NCI-H1105 treated with DMSO at 0.1 percent for 48 hours (cell line): ENCODE measurements at regions not wholly inside any gene's neighbourhood (a gene's known extent, or its start where the extent isn't known, plus 50 kb on each side); places are given as distances from the start of the nearest gene placed in this dataset.

Experiments used
- DNase-seq: peaks from one replicate; lab custom pipeline; 2025; lab: John Stamatoyannopoulos, UW

GRCh38 chr12:104858611-104859543 lies 99.2 kb downstream of the SLC41A2 start:
- no peak for DNase-seq

- DNase-seq, result no peak
Observed at GRCh38 chr12:104856531-104856930, 101.6 kb downstream of the SLC41A2 start.

- no peak for DNase-seq
Observed at GRCh38 chr12:104855599-104855998, 102.5 kb downstream of the SLC41A2 start.

- no peak for DNase-seq
Observed at GRCh38 chr12:104852896-104853295, 105.2 kb downstream of the SLC41A2 start.

- no peak for DNase-seq
Observed at GRCh38 chr12:104852102-104852501, 106.0 kb downstream of the SLC41A2 start.

- DNase-seq, result no peak
Observed at GRCh38 chr12:104850781-104851180, 107.3 kb downstream of the SLC41A2 start.

GRCh38 chr12:104846056-104846767 lies 111.9 kb downstream of the SLC41A2 start:
- no peak for DNase-seq

GRCh38 chr12:104844123-104844522 lies 114.0 kb downstream of the SLC41A2 start:
- no peak for DNase-seq

GRCh38 chr12:104840262-104840661 lies 117.8 kb downstream of the SLC41A2 start:
- no peak for DNase-seq

GRCh38 chr12:104835317-104835716 lies 122.8 kb downstream of the SLC41A2 start:
- DNase-seq, result no peak

- no peak for DNase-seq
Observed at GRCh38 chr12:104834607-104835006, 123.5 kb downstream of the SLC41A2 start.

- no peak for DNase-seq
Observed at GRCh38 chr12:104833756-104834155, 124.3 kb downstream of the SLC41A2 start.

GRCh38 chr12:104828015-104828414 lies 130.1 kb downstream of the SLC41A2 start:
- no peak for DNase-seq

GRCh38 chr12:104827587-104827986 lies 130.5 kb downstream of the SLC41A2 start:
- DNase-seq, result no peak

- no peak for DNase-seq
Observed at GRCh38 chr12:104825408-104825807, 132.7 kb downstream of the SLC41A2 start.

GRCh38 chr12:104823985-104824461 lies 134.1 kb downstream of the SLC41A2 start:
- DNase-seq, result no peak

- DNase-seq, result no peak
Observed at GRCh38 chr12:104822941-104823340, 135.1 kb downstream of the SLC41A2 start.

- no peak for DNase-seq
Observed at GRCh38 chr12:104816845-104817503, 141.1 kb downstream of the SLC41A2 start.

- no peak for DNase-seq
Observed at GRCh38 chr12:104815935-104816334, 142.2 kb downstream of the SLC41A2 start.

- DNase-seq, result no peak
Observed at GRCh38 chr12:104814944-104815343, 143.1 kb downstream of the SLC41A2 start.
